Tibial nerve (tissue), 4 donors: ENCODE measurements at regions not wholly inside any gene's neighbourhood (a gene's known extent, or its start where the extent isn't known, plus 50 kb on each side); places are given as distances from the start of the nearest gene placed in this dataset.
"Not testable (repeated sequence)": the region's sequence is repeated elsewhere in the genome, so short reads cannot be mapped to it uniquely, and the experiment has no call there.

ENCODE experiments used
- DNase-seq, 2 donors: peaks; one replicate each; pipeline ENCODE4 v3.0.0-alpha.2; 2019; ENCODE audit warnings: low spot score in 2 of 2
- H3K27ac ChIP-seq, 4 donors: fragments of 200-600 bp; sonication (generic) in 3 of 4; one replicate each; pipeline ENCODE4 v1.5.1; 2017 to 2019; ENCODE audit warnings: mild to moderate bottlenecking in 1 of 4
- H3K27me3 ChIP-seq, 2 donors: fragments of 200-600 bp; sonication (generic) in 1 of 2; one replicate each; pipeline versions ENCODE4 v1.5.1 to v1.6.0; 2017 to 2019
- H3K36me3 ChIP-seq, 3 donors: fragments of 200-600 bp; sonication (generic); one replicate each; pipeline ENCODE4 v1.5.1; 2018 to 2019
- H3K4me1 ChIP-seq, 4 donors: fragments of 200-600 bp; sonication (generic) in 3 of 4; one replicate each; pipeline ENCODE4 v1.5.1; 2017 to 2019
- H3K4me3 ChIP-seq, 4 donors: fragments of 200-600 bp; sonication (generic) in 3 of 4; one replicate each; pipeline ENCODE4 v1.5.1; 2017 to 2019; ENCODE audit warnings: mild to moderate bottlenecking in 1 of 4, moderate library complexity in 1 of 4
- H3K9me3 ChIP-seq, 4 donors: fragments of 200-600 bp; sonication (generic) in 3 of 4; one replicate each; pipeline ENCODE4 v1.5.1; 2017 to 2019
- CTCF ChIP-seq, 5 experiments: fragments of 200-600 bp in 3 of 5; fragments of 450-650 bp in 2 of 5; sonication (generic) in 3 of 5; IDR thresholded peaks; one replicate each; pipeline ENCODE4 v1.5.1; 2016 to 2019; ENCODE audit warnings: antibody characterized with exemption in 5 of 5, mild to moderate bottlenecking in 3 of 5, moderate library complexity in 2 of 5
- EP300 ChIP-seq, 2 donors: sonication (generic); formaldehyde crosslinking; IDR thresholded peaks; one replicate each; pipeline ENCODE4 v1.6.1; 2017; ENCODE audit warnings: antibody characterized with exemption in 2 of 2, mild to moderate bottlenecking in 1 of 2
- POLR2A ChIP-seq, 2 donors: fragments of 450-650 bp; IDR thresholded peaks; one replicate each; pipeline ENCODE4 v1.6.1; 2017; ENCODE audit warnings: antibody characterized with exemption in 2 of 2, mild to moderate bottlenecking in 2 of 2, moderate library complexity in 2 of 2
- WGBS, 2 donors: methylation state at CpG; one replicate each; pipeline ENCODE4 v1.1.5; 2018; 5-methylcytosine and 5-hydroxymethylcytosine counted together

GRCh38 chr15:96054621-96055020 is 275.9 kb upstream of the NR2F2 start:
- peaks cover 0 to 4% of the 10 kb centered on the region in 2 donors for H3K27me3 ChIP-seq
- TF ChIP-seq POLR2A (IDR thresholded peaks at IDR 0.05) (no peak), CTCF (IDR thresholded peaks at IDR 0.05) (no peak), EP300 (IDR thresholded peaks at IDR 0.05) (no peak)
- 68 to 71% methylated on average over 6 of the region's 6 CpGs for WGBS, 2 donors
- H3K4me1 ChIP-seq, result peaks cover 0 to 33% (median 3%) of the 10 kb centered on the region in 4 donors
- no peak for DNase-seq
- H3K27ac ChIP-seq, result no peak overlapping the region
- no peaks in the 10 kb centered on the region for H3K9me3 ChIP-seq
- H3K36me3 ChIP-seq, result no peaks in the 10 kb centered on the region
- no peak overlapping the region for H3K4me3 ChIP-seq

GRCh38 chr15:96058103-96058851 is 272.2 kb upstream of the NR2F2 start:
- H3K36me3 ChIP-seq, result no peaks in the 10 kb centered on the region
- H3K27ac ChIP-seq, result no peak overlapping the region
- no peak overlapping the region for H3K4me3 ChIP-seq
- TF ChIP-seq POLR2A (IDR thresholded peaks at IDR 0.05) (no peak), CTCF (IDR thresholded peaks at IDR 0.05) (no peak), EP300 (IDR thresholded peaks at IDR 0.05) (no peak)
- peaks cover 0 to 15% (median under 1%) of the 10 kb centered on the region in 4 donors for H3K4me1 ChIP-seq
- no peaks in the 10 kb centered on the region for H3K27me3 ChIP-seq
- no peaks in the 10 kb centered on the region for H3K9me3 ChIP-seq
- 57 to 59% methylated on average over 8 of the region's 8 CpGs for WGBS, 2 donors
- DNase-seq, result no peak

GRCh38 chr15:96058852-96059103 is 271.7 kb upstream of the NR2F2 start:
- H3K27ac ChIP-seq, DNase-seq, H3K4me3 ChIP-seq, H3K9me3 ChIP-seq, H3K4me1 ChIP-seq, H3K36me3 ChIP-seq, H3K27me3 ChIP-seq: not testable (repeated sequence)
- 83 to 85% methylated on average over 1 of the region's 1 CpG for WGBS, 2 donors

GRCh38 chr15:96060591-96060990 is 269.9 kb upstream of the NR2F2 start:
- not testable (repeated sequence) for H3K36me3 ChIP-seq, H3K27ac ChIP-seq, H3K4me1 ChIP-seq, H3K9me3 ChIP-seq, H3K4me3 ChIP-seq, DNase-seq, H3K27me3 ChIP-seq
- WGBS, 2 donors, result 87 to 96% methylated on average over 5 of the region's 5 CpGs

GRCh38 chr15:96064351-96064756 is 266.1 kb upstream of the NR2F2 start:
- DNase-seq, result no peak
- Histone ChIP-seq H3K9me3 (no peaks in the 10 kb centered on the region), H3K4me3 (no peak overlapping the region), H3K4me1 (peaks cover 0 to 5% (median 0%) of the 10 kb centered on the region in 4 donors), H3K36me3 (no peaks in the 10 kb centered on the region), H3K27ac (no peak overlapping the region), H3K27me3 (no peaks in the 10 kb centered on the region)
- WGBS, 2 donors, result 88% methylated on average over 3 of the region's 3 CpGs
- no peak for TF ChIP-seq POLR2A (IDR thresholded peaks at IDR 0.05)
- no peak for TF ChIP-seq CTCF (IDR thresholded peaks at IDR 0.05)
- TF ChIP-seq EP300 (IDR thresholded peaks at IDR 0.05), result no peak

GRCh38 chr15:96066126-96066525 is 264.4 kb upstream of the NR2F2 start:
- H3K4me3 ChIP-seq, result no peak overlapping the region
- WGBS, 2 donors, result 69 to 81% methylated on average over 4 of the region's 4 CpGs
- no peak overlapping the region for H3K27ac ChIP-seq
- TF ChIP-seq EP300 (IDR thresholded peaks at IDR 0.05) (no peak), POLR2A (IDR thresholded peaks at IDR 0.05) (no peak), CTCF (IDR thresholded peaks at IDR 0.05) (no peak)
- peaks cover 0 to 5% (median 0%) of the 10 kb centered on the region in 4 donors for H3K4me1 ChIP-seq
- no peaks in the 10 kb centered on the region for H3K36me3 ChIP-seq
- H3K9me3 ChIP-seq, result no peaks in the 10 kb centered on the region
- H3K27me3 ChIP-seq, result no peaks in the 10 kb centered on the region
- no peak for DNase-seq
